GM12864 (cell line): ENCODE measurements at regions not wholly inside any gene's neighbourhood (a gene's known extent, or its start where the extent isn't known, plus 50 kb on each side); places are given as distances from the start of the nearest gene placed in this dataset.
"Not testable (repeated sequence)": the region's sequence is repeated elsewhere in the genome, so short reads cannot be mapped to it uniquely, and the experiment has no call there.

ENCODE experiments used
- DNase-seq: peaks from one replicate; pipeline ENCODE4 v3.0.0-alpha.2; 2011; ENCODE audit warnings: low read depth
- H3K4me3 ChIP-seq: 2 replicates; pipeline ENCODE4 v1.5.1; 2011; ENCODE audit warnings: mild to moderate bottlenecking, low read depth, low read length, control low read depth
- CTCF ChIP-seq: IDR thresholded peaks from 2 replicates; pipeline ENCODE4 v1.5.1; 2011; ENCODE audit warnings: low read depth, mild to moderate bottlenecking, moderate library complexity, low read length, control low read depth, inconsistent platforms; ENCODE audit errors: missing control alignments

GRCh38 chr18:78429127-78430108 lies 550.2 kb upstream of the SALL3 start:
- no peak overlapping the region for H3K4me3 ChIP-seq
- no peak for TF ChIP-seq CTCF
- DNase-seq, result no peak

- H3K4me3 ChIP-seq, result no peak overlapping the region
- TF ChIP-seq CTCF, result no peak
- no peak for DNase-seq
Observed at GRCh38 chr18:78430131-78430758, 549.4 kb upstream of the SALL3 start.

- no peak overlapping the region for H3K4me3 ChIP-seq
- TF ChIP-seq CTCF, result no peak
- no peak for DNase-seq
Observed at GRCh38 chr18:78431606-78432005, 548.0 kb upstream of the SALL3 start.

- TF ChIP-seq CTCF, result no peak
- DNase-seq, result no peak
- H3K4me3 ChIP-seq, result no peak overlapping the region
Observed at GRCh38 chr18:78433562-78433961, 546.1 kb upstream of the SALL3 start.

- DNase-seq, result no peak
- no peak overlapping the region for H3K4me3 ChIP-seq
- no peak for TF ChIP-seq CTCF
Observed at GRCh38 chr18:78436110-78436509, 543.5 kb upstream of the SALL3 start.

GRCh38 chr18:78438235-78438634 lies 541.4 kb upstream of the SALL3 start:
- not testable (repeated sequence) for H3K4me3 ChIP-seq, DNase-seq

GRCh38 chr18:78445880-78446279 lies 533.7 kb upstream of the SALL3 start:
- TF ChIP-seq CTCF, result no peak
- DNase-seq, result no peak
- no peak overlapping the region for H3K4me3 ChIP-seq
